Large intestine (tissue), 3 donors: ENCODE measurements at regions not wholly inside any gene's neighbourhood (a gene's known extent, or its start where the extent isn't known, plus 50 kb on each side); places are given as distances from the start of the nearest gene placed in this dataset.

Source experiments
- DNase-seq, 2 donors: peaks; one replicate each; pipeline versions ENCODE4 v3.0.0 to v3.0.0-alpha.2; 2013
- H3K27ac ChIP-seq: one replicate; pipeline ENCODE4 v1.5.1; 2013; ENCODE audit warnings: low read length
- H3K27me3 ChIP-seq: 2 replicates; pipeline ENCODE4 v1.6.1; 2013; ENCODE audit warnings: low read length; ENCODE audit not compliant: control insufficient read depth, insufficient read depth
- H3K36me3 ChIP-seq: 2 replicates; pipeline ENCODE4 v1.6.1; 2013; ENCODE audit warnings: low read length; ENCODE audit not compliant: control insufficient read depth, insufficient read depth
- H3K4me1 ChIP-seq: one replicate; pipeline ENCODE4 v1.6.1; 2013; ENCODE audit warnings: low read length; ENCODE audit not compliant: control insufficient read depth, insufficient read depth
- H3K4me3 ChIP-seq: one replicate; pipeline ENCODE4 v1.5.1; 2013; ENCODE audit warnings: low read length
- H3K9me3 ChIP-seq: one replicate; pipeline ENCODE4 v1.6.1; 2013; ENCODE audit warnings: mild to moderate bottlenecking, low read depth, low read length, moderate library complexity; ENCODE audit not compliant: control insufficient read depth
- WGBS: methylation state at CpG from one replicate; pipeline ENCODE4 v1.1.5; 2013; ENCODE audit warnings: low lambda C conversion rate; ENCODE audit not compliant: insufficient coverage; 5-methylcytosine and 5-hydroxymethylcytosine counted together

DNA sequence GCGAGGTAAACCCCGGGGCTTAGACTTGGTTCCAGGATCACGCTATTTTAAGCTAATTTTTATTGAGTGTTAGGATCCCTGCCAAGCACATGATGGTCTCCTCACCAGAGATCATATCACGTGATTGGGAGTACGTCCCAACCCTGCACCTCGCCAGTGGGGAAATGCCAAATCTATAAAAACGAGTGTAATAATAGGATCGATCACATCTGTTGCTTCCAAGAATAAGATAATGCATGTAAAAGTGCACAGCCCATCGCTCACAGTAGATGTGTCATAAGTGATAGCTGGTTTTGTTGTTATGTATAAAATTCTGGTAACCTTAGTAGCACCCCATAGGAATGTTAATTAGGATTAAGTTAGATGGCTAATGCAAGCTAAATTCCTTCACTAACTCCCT, 581.0 kb upstream of the TMEM132C start:
- H3K27ac ChIP-seq: no peak overlapping the region
- H3K36me3 ChIP-seq: no peaks in the 10 kb centered on the region
- DNase-seq: no peak
- H3K9me3 ChIP-seq: no peaks in the 10 kb centered on the region
- no peak overlapping the region for H3K4me3 ChIP-seq
- WGBS: 90% methylated on average over 4 of the region's 9 CpGs
- no peaks in the 10 kb centered on the region for H3K27me3 ChIP-seq
- no peaks in the 10 kb centered on the region for H3K4me1 ChIP-seq

DNA sequence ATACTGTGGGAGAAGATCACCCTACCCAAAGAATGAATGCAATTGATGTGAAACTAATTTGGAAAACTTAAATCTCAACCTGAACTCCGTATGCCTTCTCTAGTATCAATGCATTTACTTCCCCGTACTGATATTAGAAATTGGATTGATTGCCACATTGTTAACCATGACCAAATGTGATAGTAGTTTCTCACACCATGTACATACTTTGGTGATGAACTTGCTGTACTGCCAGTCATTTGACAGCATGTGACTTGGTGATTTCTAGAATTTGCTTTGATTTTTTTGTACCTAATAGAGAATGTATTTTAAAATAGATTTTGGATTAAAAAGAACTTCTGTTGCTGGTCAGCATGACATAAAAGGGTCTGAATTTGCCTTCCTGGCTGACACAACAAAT, 579.8 kb upstream of the TMEM132C start:
- no peaks in the 10 kb centered on the region for H3K4me1 ChIP-seq
- DNase-seq: no peak
- no peaks in the 10 kb centered on the region for H3K27me3 ChIP-seq
- WGBS: no CpG with 5 or more reads among the region's 2 CpGs
- H3K36me3 ChIP-seq: no peaks in the 10 kb centered on the region
- H3K9me3 ChIP-seq: no peaks in the 10 kb centered on the region
- H3K4me3 ChIP-seq: no peak overlapping the region
- no peak overlapping the region for H3K27ac ChIP-seq

DNA sequence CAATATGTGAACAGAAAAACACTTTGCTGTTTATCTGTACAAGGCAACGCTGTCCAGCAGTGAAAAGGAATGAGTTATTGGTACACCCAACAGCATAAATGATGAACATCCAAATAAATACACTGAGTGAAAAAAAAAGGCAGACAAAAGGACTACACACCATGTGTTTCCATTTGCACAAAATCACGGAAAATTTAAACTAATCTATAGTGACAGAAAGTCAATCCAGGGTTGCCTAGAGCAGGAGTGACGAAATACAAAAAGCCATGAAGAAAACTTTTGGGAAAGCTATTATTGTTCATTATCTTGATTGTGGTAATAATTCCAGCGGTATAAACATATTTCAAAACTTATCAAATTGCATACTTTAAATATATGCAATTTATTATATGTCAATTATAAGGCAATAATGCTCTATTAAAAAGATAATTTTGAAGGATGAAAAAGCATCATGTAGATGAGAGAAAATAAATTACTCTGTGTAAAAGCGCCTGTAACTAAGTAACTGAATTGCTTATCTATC, 578.0 kb upstream of the TMEM132C start:
- Histone ChIP-seq H3K4me3 (no peak overlapping the region), H3K9me3 (no peaks in the 10 kb centered on the region), H3K4me1 (no peaks in the 10 kb centered on the region), H3K36me3 (no peaks in the 10 kb centered on the region), H3K27ac (no peak overlapping the region), H3K27me3 (no peaks in the 10 kb centered on the region)
- DNase-seq: no peak
- WGBS: 93% methylated on average over 3 of the region's 5 CpGs

DNA sequence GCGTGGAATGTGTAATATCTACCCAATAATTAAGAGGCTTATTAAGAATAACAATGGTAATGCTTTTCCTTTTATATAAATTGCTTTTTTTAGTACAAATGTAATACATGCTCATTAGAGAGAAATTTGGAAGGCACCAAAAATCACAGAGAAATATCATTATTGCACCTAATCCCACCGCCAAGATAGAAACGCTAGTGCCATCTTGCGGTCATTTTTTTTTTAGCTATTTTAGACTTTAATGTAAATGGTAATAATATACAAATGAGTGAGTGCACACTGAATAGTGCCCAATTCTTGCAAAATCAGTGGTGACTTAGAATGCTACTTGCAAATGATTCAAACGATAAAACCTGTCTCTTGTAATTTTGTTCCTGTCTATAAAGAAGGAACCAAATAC, 576.8 kb upstream of the TMEM132C start:
- WGBS: 100% methylated on average over 1 of the region's 5 CpGs
- H3K27ac ChIP-seq: no peak overlapping the region
- H3K9me3 ChIP-seq: no peaks in the 10 kb centered on the region
- no peaks in the 10 kb centered on the region for H3K4me1 ChIP-seq
- no peak overlapping the region for H3K4me3 ChIP-seq
- H3K36me3 ChIP-seq: no peaks in the 10 kb centered on the region
- H3K27me3 ChIP-seq: no peaks in the 10 kb centered on the region
- no peak for DNase-seq

DNA sequence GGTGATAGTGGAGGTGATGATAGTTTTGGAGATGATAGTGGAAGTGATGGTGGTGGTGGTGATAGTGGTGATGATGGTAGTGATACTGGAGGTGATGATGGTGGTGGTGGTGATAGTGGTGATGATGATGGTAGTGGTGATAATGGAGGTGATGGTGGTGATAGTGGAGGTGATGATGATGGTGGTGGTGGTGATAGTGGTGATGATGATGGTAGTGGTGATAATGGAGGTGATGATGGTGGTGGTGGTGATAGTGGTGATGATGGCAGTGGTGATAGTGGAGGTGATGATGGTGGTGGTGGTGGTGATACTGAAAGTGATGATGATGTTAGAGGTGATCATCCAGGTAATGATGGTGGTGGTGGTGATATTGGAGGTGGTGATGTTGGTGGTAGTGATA, 570.0 kb upstream of the TMEM132C start:
- H3K9me3 ChIP-seq: peaks cover 5% of the 10 kb centered on the region
- no peak overlapping the region for H3K4me3 ChIP-seq
- no peaks in the 10 kb centered on the region for H3K4me1 ChIP-seq
- H3K27ac ChIP-seq: no peak overlapping the region
- no peaks in the 10 kb centered on the region for H3K36me3 ChIP-seq
- DNase-seq: no peak
- H3K27me3 ChIP-seq: no peaks in the 10 kb centered on the region

DNA sequence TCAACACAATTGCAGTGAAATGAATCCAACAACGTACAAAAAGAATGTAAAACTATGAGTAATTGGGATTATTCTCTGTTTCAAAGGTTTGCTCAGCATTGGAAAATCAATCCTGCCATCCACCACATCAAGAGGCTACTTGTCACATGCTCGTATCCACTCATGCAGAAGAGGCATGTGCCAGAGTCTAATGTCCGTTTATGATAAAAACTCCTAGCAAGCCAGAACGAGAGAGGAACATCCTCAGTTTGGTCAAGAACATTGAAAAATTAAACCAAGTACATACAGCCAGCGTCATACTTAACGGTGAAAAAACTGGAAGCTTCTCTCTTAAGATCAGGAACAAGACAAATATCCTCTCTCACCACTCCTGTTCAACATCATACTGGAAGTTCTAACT, 563.9 kb upstream of the TMEM132C start:
- Histone ChIP-seq H3K27me3 (no peaks in the 10 kb centered on the region), H3K27ac (no peak overlapping the region), H3K36me3 (no peaks in the 10 kb centered on the region), H3K9me3 (no peaks in the 10 kb centered on the region), H3K4me1 (no peaks in the 10 kb centered on the region), H3K4me3 (no peak overlapping the region)
- WGBS: 33% methylated on average over 1 of the region's 6 CpGs
- no peak for DNase-seq

DNA sequence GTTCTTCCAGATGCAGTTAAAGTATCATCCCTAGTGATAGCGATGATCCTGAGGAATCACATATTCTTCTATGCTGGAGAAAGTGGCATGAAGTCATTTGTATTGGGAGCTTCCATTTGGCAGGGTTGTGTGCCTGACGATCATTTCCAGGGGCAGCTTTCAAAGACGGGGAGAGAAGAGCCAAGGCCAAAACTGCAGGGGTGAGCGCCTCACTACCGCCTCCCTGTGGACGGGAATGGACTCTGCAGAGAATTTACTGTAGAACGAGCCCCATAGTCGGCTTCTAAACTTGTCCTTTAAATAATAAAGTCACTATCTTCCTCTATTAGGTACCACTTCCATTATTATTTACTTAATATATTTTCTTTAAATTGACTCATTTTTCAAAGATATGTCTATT, 555.9 kb upstream of the TMEM132C start:
- 85% methylated on average over 2 of the region's 8 CpGs for WGBS
- no peak overlapping the region for H3K4me3 ChIP-seq
- no peaks in the 10 kb centered on the region for H3K36me3 ChIP-seq
- H3K4me1 ChIP-seq: no peaks in the 10 kb centered on the region
- H3K27ac ChIP-seq: no peak overlapping the region
- DNase-seq: no peak
- H3K27me3 ChIP-seq: no peaks in the 10 kb centered on the region
- no peaks in the 10 kb centered on the region for H3K9me3 ChIP-seq

DNA sequence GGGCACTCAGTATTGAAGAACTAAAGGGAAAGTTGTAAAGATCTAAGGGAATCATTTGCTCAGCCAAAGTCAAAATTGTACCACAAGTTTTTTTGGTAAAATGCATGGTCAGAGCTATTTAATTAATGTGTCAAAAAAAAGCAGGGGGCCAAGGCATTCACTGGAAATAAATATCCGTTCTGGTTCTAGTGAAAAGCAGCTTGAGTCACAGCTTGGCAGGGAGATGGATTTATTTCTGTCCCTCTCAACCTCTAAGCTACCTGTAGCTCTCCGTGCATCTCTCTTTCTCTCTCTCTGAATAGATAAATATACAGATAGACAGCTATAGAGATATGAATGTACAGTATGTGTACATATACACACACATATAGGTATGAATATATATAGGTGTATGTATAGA, 554.4 kb upstream of the TMEM132C start:
- H3K27me3 ChIP-seq: no peaks in the 10 kb centered on the region
- H3K4me1 ChIP-seq: no peaks in the 10 kb centered on the region
- no CpG with 5 or more reads among the region's 2 CpGs for WGBS
- H3K36me3 ChIP-seq: no peaks in the 10 kb centered on the region
- H3K9me3 ChIP-seq: no peaks in the 10 kb centered on the region
- no peak for DNase-seq
- H3K4me3 ChIP-seq: no peak overlapping the region
- H3K27ac ChIP-seq: no peak overlapping the region

DNA sequence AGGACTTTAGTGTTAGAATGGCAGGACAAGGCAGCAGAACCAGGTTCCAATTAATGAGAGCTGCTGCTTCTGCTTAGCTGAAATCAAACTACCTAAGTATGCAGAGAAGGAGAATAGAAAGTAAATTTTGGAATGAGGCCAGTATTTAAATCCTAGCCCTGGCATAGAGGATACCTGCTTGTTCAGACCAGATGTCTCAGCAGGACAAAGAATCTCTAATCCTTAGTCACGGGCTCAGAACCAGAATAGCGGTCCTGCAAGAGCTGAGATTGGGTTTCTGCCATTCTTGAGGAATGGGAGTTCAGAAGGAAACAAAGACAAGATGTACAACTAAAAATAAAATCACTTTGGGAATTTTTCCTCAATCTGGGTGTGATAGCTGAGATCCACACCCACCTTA, 550.8 kb upstream of the TMEM132C start:
- H3K9me3 ChIP-seq: no peaks in the 10 kb centered on the region
- no peak overlapping the region for H3K27ac ChIP-seq
- no peaks in the 10 kb centered on the region for H3K27me3 ChIP-seq
- no peak for DNase-seq
- no peaks in the 10 kb centered on the region for H3K4me1 ChIP-seq
- H3K36me3 ChIP-seq: no peaks in the 10 kb centered on the region
- H3K4me3 ChIP-seq: no peak overlapping the region
- WGBS: no CpG with 5 or more reads among the region's 2 CpGs

DNA sequence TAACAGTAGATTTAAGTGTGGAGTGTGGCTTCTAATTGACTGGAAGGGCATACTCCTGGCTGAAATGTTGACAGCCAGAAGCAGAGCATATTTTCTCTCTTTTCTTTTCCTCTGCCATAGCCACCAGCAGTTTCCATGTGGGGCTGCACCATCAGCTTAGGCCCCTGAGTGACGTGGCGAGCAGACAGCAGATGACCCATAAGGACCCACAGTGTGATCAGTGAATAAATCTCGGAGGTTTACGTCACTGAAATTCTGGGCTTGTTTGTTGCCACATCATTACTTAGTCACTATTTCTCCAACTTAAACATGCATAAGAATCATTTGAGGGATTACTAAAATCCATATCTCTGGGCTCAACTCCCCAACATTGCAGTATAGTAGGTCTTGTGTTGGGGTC, 549.7 kb upstream of the TMEM132C start:
- Histone ChIP-seq H3K36me3 (no peaks in the 10 kb centered on the region), H3K4me3 (no peak overlapping the region), H3K27me3 (no peaks in the 10 kb centered on the region), H3K4me1 (no peaks in the 10 kb centered on the region), H3K27ac (no peak overlapping the region), H3K9me3 (no peaks in the 10 kb centered on the region)
- DNase-seq: no peak
- WGBS: no CpG with 5 or more reads among the region's 4 CpGs

DNA sequence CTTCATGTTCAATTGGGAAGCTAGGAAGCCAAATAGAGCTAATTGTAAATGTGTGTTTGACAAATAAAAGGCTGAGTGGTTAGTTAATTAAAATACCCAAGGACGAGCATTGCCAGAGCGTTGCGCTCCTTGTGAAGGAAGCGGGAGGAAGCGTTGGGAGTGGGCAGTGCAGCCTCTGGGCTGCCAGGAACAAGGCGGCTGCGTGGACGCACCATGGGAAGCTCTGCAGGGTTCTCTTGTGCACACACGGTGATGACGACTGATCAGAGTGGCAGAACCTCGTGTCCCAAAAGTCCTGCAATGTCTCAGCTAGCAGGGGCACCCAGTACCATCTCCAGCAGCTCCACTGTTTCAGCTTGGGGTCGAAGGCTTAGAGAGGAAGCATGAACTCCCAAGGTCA, 546.6 kb upstream of the TMEM132C start:
- no peaks in the 10 kb centered on the region for H3K4me1 ChIP-seq
- DNase-seq: no peak
- no peak overlapping the region for H3K4me3 ChIP-seq
- no peaks in the 10 kb centered on the region for H3K9me3 ChIP-seq
- H3K36me3 ChIP-seq: no peaks in the 10 kb centered on the region
- no peaks in the 10 kb centered on the region for H3K27me3 ChIP-seq
- H3K27ac ChIP-seq: no peak overlapping the region
- WGBS: no CpG with 5 or more reads among the region's 12 CpGs
